ENCODE measurements at regions not wholly inside any gene's neighbourhood (a gene's known extent, or its start where the extent isn't known, plus 50 kb on each side); places are given as distances from the start of the nearest gene placed in this dataset.

DNA sequence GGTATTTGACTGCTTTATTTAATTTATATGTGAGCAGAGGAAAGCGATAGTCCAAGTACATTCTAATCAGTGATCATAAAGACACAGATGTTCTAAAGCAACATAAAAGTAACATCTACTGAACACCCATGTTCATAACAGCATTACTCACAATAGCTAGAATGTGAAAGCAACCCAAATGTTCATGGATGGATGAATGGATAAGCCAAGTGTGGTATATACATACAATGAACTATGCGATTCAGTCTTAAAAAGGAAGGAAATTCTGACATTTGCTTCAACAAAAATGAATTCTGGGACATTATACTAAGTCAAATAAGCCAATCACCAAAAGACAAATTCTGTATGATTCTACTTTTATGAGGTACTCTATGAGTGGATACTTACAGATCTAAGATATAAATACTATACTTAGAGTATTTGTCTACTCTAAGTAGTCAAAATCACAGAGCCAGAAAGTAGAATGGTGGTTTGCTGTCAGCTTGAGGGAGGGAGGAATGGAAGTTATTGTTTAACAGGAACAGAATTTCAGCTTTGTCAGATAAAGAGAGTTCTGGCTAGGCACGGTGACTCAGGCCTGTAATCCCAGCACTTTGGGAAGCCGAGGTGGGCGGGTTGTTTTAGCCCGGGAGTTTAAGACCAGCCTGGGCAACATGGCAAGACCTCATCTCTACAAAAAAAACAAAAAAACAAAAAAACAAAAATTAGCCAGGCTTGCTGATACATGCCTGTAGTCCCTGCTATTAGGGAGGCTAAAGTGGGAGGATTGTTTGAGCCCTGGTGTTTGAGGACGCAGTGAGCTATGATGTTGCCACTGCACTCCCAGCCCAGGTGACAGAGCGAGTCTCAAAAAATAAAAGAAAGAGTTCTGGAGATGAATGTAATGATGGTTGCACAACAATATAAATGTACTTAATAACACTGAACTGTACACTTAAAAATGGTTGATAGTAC, 79.7 kb upstream of the ARHGAP29 start:
- Histone ChIP-seq H3K27me3 (no peaks in the 10 kb centered on the region), H3K36me3 (no peaks in the 10 kb centered on the region), H3K4me3 (no peak overlapping the region), H3K27ac (peak overlapping the region in 1 of 5 donors; percentile 26), H3K9me3 (no peaks in the 10 kb centered on the region), H3K4me1 (peaks cover 3 to 43% (median 6%) of the 10 kb centered on the region in 4 donors)
- intact Hi-C loops (cut with DNase I; ENCODE audit: low total_unique reads): no loop called here
- TF ChIP-seq POLR2A (IDR thresholded peaks at IDR 0.05): no peak
- TF ChIP-seq, protein P1, sequence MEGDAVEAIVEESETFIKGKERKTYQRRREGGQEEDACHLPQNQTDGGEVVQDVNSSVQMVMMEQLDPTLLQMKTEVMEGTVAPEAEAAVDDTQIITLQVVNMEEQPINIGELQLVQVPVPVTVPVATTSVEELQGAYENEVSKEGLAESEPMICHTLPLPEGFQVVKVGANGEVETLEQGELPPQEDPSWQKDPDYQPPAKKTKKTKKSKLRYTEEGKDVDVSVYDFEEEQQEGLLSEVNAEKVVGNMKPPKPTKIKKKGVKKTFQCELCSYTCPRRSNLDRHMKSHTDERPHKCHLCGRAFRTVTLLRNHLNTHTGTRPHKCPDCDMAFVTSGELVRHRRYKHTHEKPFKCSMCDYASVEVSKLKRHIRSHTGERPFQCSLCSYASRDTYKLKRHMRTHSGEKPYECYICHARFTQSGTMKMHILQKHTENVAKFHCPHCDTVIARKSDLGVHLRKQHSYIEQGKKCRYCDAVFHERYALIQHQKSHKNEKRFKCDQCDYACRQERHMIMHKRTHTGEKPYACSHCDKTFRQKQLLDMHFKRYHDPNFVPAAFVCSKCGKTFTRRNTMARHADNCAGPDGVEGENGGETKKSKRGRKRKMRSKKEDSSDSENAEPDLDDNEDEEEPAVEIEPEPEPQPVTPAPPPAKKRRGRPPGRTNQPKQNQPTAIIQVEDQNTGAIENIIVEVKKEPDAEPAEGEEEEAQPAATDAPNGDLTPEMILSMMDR (IDR thresholded peaks at IDR 0.05): no peak
- no peak for TF ChIP-seq POLR2AphosphoS5 (IDR thresholded peaks at IDR 0.05)
- TF ChIP-seq EP300 (IDR thresholded peaks at IDR 0.05): no peak
- no peak for DNase-seq
- 62 to 78% (median 64%) methylated on average over 8 of the region's 8 CpGs for WGBS, 5 donors

DNA sequence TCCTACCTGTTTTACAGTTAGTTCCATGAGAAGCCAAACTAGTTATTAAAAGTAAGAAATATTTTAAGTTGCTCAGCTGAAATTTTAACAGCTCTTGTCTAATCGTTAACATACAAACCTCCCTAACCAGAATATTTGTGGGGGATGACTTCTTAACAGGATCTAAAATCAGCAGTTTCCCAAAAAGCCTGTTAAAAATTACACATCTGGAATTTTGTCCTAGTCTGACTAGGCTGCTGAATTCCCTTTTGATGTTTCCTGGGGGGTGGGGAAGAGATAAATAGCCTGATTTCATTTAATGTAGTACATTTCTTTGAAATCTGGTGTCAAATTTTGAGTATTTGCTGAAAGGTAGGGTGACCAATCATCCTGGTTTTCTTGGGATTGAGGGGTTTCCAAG, 78.8 kb upstream of the ARHGAP29 start:
- intact Hi-C loops (cut with DNase I; ENCODE audit: low total_unique reads): no loop called here
- Histone ChIP-seq H3K27ac (no peak overlapping the region), H3K27me3 (no peaks in the 10 kb centered on the region), H3K9me3 (no peaks in the 10 kb centered on the region), H3K36me3 (no peaks in the 10 kb centered on the region), H3K4me3 (no peak overlapping the region), H3K4me1 (peaks cover 0 to 36% (median 0%) of the 10 kb centered on the region in 4 donors)
- TF ChIP-seq EP300 (IDR thresholded peaks at IDR 0.05) (no peak), POLR2AphosphoS5 (IDR thresholded peaks at IDR 0.05) (no peak), POLR2A (IDR thresholded peaks at IDR 0.05) (no peak)
- TF ChIP-seq, protein P1 (IDR thresholded peaks at IDR 0.05): no peak
- no peak for DNase-seq
- 46 to 64% (median 53%) methylated on average over 1 of the region's 1 CpG for WGBS, 5 donors

DNA sequence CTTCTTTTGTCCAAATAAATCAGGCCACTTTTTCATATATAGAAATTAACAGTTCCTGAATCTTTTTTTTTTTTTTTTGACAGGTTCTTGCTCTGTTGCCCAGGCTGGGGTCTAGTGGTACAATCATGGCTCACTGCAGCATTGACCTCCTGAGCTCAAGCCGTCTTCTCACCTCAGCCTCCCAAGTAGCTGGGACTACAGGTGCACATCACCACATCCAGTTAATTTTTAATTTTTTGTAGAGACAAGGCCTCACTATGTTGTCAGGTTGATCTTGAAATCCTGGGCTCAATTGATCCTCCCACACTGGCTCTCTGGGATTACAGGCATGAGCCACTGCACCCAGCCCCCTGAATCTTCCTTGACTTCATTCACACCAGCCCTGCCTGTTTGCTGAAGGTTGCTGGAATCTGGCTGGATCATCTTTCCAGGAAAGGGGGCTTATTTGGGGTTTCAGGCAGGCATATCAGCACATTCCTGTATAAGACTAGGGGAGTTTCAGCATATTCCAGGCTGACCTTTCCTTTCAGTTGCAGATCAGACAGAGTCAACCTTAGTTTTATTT, 78.2 kb upstream of the ARHGAP29 start:
- H3K27me3 ChIP-seq: no peaks in the 10 kb centered on the region
- 77 to 100% (median 97%) methylated on average over 1 of the region's 1 CpG for WGBS, 5 donors
- no peak overlapping the region for H3K27ac ChIP-seq
- TF ChIP-seq, protein P1 (IDR thresholded peaks at IDR 0.05): no peak
- TF ChIP-seq POLR2AphosphoS5 (IDR thresholded peaks at IDR 0.05) (no peak), POLR2A (IDR thresholded peaks at IDR 0.05) (no peak), EP300 (IDR thresholded peaks at IDR 0.05) (no peak)
- no peaks in the 10 kb centered on the region for H3K9me3 ChIP-seq
- DNase-seq: no peak
- peaks cover 0 to 41% (median 2%) of the 10 kb centered on the region in 4 donors for H3K4me1 ChIP-seq
- intact Hi-C loops (cut with DNase I; ENCODE audit: low total_unique reads): no loop called here
- no peaks in the 10 kb centered on the region for H3K36me3 ChIP-seq
- no peak overlapping the region for H3K4me3 ChIP-seq

DNA sequence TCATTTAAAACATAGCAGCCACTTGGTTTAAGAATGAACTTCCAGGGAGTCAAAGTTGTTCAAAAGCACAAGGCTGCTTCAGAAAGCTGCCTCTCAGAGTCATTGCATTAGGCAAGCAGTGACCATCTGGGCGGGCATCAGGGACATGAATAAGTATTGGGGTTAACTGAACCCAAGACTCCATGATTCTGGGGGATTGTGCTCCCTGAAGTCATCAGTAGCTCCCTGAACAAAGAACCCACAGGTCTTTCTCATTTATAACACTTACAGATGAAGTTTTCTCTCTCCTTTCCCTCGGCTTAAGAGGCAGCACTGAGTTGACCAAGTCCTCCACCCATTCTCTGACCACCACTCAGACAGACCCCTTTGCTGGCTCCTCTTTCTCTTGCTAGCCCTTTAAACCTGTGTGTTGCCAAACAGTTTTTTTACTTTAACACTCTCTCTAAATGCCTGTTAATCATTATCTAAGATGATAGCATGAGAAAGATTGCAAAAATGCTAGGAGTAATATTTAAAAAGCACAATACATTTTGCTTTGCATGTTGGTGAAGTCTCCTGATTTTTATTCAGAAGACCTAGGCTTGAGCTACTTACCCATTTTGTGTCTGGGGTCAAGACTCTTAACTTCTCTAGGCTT, 77.0 kb upstream of the ARHGAP29 start:
- H3K27me3 ChIP-seq: no peaks in the 10 kb centered on the region
- no peak for DNase-seq
- WGBS, 5 donors: 29 to 64% (median 53%) methylated on average over 2 of the region's 2 CpGs
- no peak overlapping the region for H3K27ac ChIP-seq
- no peaks in the 10 kb centered on the region for H3K36me3 ChIP-seq
- no peak for TF ChIP-seq EP300 (IDR thresholded peaks at IDR 0.05)
- TF ChIP-seq POLR2AphosphoS5 (IDR thresholded peaks at IDR 0.05): no peak
- TF ChIP-seq, protein P1 (IDR thresholded peaks at IDR 0.05): no peak
- TF ChIP-seq POLR2A (IDR thresholded peaks at IDR 0.05): no peak
- H3K4me3 ChIP-seq: no peak overlapping the region
- H3K4me1 ChIP-seq: peaks cover 0 to 45% (median 5%) of the 10 kb centered on the region in 4 donors
- H3K9me3 ChIP-seq: no peaks in the 10 kb centered on the region
- intact Hi-C loops (cut with DNase I; ENCODE audit: low total_unique reads): no loop called here

Data from stomach (tissue), 8 donors.